COR-L47 (cell line): ENCODE measurements at regions not wholly inside any gene's neighbourhood (a gene's known extent, or its start where the extent isn't known, plus 50 kb on each side); places are given as distances from the start of the nearest gene placed in this dataset.
"Not testable (repeated sequence)": the region's sequence is repeated elsewhere in the genome, so short reads cannot be mapped to it uniquely, and the experiment has no call there.

Experiments used
- DNase-seq: peaks from one replicate; lab custom pipeline; 2025; lab: John Stamatoyannopoulos, UW

DNA sequence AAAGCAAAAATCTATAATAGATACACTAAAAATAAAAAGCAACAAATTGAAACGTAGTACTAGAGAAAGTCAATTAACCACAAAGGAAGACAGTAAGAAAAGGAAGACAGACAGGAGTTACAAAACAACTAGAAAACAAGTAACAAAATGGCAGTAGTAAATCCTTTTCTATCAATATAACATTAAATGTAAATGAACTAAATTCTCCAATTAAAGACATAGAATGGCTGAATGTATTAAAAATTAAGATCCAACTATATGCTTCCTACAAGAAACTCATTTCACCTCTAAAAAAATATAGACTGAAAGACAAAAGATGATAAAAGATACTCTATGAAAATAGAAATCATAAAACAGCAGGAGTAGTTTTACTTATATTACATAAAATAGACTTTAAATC lies 79.1 kb downstream of the CTH start:
- DNase-seq, result no peak

DNA sequence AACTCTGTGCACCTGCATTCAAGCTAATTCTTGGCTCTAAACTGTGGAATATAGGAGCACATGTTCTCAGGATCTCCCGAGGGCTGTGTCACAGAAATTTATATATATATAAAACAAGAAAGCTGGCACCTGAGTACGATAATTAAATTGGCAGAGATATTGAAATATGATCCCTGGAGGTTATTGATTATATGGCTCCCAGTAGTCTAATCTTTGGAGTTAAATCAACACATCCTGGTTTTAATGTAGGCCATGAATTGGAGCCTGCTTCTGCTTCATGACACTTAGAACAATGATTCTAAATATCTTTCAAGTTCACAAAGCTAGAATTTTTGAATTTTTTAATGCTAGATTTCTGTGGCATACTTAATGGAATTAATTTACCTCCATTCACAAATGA lies 84.3 kb downstream of the CTH start:
- no peak for DNase-seq

DNA sequence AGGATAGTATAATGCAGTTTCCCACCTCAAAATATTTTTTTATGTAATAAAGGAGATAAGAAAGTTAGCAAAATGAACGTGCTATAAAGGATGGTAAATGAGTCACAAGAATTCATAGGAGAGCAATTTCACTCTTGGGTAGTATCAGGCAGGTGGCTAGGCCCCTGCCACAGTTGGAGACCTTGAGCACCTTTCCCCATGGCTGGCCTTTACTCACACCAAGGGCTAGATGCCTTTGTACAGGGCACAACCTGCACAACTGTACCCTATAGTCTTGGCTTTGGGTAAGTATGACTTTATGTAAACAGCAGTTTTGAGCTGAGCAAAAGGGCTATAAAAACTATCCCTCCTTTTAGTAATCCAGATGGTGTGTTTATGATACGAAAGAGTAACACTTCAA lies 85.1 kb downstream of the CTH start:
- DNase-seq, result no peak

DNA sequence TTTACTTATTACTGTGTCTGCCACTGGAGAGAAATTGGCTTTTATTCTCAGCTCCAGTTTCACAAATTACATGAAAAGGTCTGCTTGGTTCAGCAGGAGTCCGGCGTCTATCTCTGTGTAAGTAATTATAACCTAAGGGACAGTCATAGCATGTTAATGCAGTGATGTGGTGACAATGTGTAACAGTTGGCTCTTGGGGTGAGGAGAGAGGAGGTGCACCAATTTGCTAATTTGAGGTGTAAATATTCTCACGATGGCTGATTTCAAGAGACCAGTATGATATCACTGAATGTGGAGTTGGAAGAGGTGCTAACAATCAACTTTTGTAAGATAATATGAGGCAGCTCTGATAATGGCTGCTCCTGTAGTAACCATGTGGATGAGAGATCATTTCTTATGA lies 86.1 kb downstream of the CTH start:
- peak; percentile 49 for DNase-seq

DNA sequence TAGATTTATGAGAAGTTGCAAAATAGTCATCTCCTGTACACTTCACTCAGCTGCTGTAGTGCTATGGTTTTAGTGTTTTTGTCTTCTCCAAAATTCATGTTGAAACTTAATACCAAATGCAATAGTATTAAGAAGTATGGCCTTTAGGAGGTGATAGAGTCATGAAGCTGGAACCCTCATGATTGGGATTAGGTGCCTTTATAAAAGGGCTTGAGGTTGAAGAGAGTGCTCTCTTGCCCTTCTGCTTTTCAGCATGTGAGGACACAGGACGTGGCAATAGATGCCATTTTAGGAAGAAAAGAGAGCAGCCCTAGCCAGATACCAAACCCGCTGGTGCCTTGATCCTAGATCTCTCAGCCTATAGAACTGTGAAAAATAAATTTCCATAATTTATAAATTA lies 87.6 kb downstream of the CTH start:
- DNase-seq, result no peak

DNA sequence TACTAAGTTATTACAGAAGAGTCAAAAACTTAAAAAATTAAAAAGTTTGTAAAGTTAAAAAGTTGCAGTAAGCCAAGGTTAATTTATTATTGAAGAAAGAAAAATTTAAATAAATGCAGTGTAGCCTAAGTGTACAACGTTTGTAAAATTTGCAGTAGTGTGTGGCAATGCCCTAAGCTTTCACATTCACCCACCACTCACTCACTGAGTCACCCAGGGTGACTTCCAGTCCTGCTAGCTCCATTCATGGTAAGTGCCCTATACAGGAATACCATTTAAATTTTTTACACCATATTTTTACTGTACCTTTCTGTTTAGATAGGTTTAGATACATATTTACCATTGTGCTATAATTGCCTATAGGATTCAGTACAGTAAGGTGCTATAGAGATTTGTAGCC lies 88.6 kb downstream of the CTH start:
- no peak for DNase-seq

DNA sequence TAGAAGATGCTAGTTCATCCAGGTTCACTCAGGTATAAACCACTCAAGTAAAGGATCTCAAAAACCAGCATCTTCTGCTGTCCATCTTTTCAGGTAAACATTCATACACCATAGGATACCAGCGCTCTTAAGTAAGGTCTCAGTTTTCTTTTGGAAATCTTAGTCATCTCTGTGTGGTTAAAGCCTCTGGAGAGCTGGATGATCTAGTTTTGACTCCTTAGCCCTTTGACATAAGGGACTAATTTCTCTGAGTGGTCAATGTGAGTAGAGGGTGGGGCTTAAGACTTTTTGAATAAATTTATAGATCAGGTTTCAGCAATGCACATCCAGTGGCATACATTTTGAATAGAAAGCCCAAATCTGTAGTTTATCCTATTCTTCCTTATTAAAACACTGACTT lies 92.3 kb downstream of the CTH start:
- DNase-seq, result no peak

DNA sequence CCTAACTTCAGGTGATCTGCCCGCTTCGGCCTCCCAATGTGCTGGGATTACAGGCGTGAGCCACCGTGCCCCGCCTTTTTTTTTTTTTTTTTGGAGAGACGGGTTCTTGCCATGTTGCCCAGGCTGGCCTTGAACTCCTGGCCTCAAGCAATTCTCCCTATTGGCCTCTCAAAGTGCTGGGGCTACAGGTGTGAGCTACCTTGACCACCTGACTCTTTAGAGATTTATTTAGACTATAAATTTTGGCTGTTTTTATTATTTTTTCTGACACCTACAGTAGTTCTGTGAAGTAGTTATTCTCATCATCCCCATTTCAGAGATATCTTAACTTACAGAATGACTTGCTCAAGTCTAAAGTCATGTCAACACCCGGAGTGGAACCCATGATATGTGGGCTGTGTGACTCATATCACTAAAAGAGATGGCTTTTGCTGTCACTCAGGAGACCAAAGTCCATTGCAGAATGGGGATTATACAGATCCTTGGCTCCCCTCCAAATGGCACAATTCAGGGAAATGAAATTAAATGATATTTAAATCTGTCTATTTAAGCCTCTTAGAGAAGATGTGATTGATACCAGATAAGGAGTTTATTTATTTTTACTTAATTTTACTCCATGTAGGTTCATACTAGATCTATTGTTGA lies 93.2 kb downstream of the CTH start:
- DNase-seq, result no peak

DNA sequence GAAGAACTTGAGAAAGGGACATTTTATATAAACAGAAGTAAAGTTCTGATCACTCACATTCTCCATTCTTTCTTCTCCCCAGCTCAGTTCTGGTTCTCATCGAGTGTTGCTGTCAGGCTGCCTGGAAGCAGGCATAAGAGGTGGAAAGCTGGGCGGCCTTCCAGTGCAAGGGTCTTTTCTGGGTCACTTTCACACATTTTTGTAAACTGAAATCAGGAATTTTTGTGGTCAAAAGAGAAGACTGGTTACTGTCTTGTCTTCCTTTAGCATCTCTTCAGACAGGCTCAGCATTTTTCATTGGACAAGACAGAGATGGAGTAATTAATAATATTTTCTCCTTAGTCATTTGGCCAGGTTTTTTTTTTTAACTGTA lies 93.7 kb downstream of the CTH start:
- DNase-seq, result no peak

DNA sequence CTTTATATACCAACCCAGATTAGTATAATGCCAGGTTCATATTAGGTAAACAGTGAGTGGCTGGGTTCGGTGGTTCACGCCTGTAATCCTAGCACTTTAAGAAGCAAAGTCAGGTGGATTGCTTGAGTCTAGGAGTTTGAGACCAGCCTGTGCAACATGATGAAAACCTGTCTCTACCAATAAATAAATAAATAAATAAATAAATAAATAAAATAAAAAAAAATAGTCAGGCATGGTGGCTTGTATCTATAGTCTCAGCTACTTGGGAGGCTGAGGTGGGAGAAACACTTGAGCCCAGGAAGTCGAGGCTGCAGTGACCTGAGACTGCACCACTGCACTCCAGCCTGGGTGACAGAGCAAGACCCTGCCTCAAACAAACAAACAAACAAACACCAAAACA lies 96.9 kb downstream of the CTH start:
- DNase-seq, result not testable (repeated sequence)

DNA sequence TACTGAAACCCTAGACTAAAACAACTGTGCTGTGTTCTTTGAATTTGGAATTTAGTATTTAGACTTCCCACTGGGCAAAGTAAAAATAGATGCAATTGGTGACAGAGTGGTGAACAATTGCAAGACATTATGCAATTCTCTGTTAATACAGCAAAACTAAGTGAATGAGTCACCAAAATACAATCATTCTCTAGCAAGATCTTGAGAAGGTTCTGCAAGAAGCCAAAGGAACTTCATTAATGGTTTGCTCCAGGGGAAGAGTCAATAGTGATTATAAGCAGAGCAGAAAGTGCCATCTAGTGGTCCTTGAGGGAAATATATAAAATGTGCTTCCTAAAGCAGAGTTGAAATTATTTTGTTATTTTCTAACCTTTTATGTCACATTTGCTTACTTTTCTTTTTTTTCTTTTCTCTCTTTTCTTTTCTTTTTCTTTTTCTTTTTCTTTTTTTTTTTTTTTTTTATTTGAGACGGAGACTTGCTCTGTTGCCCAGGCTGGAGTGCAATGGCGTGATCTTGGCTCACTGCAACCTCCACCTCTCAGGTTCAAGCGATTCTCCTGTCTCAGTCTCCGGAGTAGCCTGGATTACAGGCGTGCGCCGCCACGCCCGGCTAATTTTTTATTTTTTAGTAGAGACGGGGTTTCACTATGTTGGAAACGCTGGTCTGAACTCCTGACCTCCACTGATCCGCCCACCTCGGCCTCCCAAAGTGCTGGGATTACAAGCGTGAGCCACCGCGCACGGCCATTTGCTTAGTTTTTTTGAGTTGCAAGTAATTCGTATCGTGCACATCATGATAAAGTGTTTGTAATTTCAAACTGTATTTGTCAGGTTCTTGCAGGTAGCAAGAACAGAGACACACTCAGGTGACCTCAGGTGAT lies 99.2 kb downstream of the CTH start:
- peak; percentile 62 for DNase-seq

DNA sequence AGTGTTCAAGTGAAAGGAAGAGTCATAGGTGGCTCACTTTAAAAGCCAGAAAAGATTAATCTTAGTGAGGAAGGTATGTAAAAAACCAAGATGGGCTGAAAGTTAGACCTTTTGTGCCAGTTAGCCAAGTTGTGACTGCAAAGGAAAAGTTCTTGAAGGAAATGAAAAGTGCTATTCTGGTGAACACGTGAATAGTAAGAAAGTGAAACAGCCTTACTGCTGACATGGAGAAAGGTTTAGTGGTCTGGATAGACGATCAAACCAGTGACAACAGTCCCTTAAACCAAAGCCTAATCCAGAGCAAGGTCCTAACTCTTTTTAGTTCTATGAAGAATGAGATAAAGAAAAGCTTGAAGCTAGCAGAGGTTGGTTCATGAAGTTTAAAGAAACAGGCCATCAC lies 106.4 kb downstream of the CTH start:
- no peak for DNase-seq

DNA sequence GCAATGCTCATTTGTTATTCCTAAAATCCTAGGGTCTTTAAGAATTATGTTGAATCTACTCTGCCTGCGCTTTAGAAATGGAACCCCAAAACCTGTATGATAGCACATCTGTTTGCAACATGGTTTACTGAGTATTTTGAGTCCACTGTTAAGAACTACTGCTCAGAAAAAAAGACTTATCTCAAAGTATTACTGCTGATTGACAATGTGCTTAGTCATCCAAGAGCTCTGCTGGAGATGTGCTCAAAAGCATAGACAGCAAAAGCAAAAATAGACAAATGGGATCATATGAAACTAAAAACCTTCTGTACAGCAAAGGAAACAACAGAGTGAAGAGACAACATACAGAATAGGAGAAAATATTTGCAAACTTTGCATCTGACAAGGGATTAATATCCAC lies 107.0 kb downstream of the CTH start:
- no peak for DNase-seq

DNA sequence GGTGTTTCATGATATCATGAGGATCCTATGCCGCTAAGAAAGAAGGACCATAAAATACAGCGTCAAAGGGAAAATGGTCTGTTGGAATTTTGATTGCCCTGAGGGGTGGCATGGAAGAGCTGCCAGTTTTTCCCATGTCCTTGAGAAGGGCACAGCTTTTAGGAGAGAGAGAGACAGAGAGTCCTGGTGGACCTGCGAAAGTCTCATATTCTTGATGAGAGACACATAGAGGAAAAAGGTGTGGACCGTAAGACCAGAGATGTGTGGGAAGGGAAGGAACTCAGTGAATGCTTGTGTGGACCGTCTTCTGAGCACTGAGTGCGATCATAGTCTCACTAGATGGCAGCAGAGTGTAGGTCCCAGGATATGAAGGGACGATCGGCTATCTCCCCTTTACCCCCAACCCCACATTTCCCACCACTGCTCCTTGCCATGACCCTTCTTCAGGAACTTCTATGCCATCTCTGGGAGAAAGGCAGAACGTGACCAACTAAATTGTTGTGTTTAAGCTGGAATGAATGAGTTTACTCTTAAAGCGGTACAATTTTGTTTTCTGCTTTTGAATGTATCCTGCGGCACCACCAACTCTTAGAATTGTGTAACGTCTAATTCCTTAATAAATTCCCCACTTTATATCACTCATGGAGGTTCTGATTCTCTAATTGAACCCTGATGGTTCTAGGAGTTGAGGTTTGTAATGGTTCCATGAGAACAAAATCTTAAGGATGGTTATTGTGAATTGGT lies 117.7 kb downstream of the CTH start:
- peak; percentile 29 for DNase-seq

DNA sequence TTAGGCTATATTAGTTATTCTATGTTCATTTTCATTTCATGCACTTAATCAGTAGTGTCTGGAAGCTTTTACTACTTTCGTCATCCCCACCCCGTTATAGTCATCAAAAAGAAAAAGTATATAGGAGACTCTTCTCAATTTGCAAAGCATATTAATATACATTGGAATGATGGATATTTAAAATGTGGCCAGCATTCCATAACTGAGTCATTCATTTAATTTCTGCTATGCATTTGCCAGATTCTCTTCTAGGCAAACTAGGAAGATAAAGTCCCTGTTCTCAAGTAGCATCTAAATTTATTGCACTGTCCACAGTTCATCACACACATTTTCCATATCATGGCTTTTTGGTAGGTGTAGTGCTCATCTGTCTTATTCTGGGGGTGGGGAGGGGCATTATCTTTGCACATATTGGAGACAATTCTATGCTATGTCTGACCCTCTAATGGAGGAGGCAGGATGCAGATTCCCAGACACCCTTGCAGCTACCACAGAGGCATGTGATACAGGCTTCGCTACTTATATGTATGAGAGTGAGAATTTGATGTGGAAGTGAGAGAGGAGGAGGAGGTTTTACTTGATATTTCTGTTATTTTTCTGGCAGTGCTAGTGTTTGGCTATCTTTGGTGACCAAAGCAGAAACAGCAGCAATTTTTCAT lies 125.8 kb downstream of the CTH start:
- DNase-seq, result no peak

DNA sequence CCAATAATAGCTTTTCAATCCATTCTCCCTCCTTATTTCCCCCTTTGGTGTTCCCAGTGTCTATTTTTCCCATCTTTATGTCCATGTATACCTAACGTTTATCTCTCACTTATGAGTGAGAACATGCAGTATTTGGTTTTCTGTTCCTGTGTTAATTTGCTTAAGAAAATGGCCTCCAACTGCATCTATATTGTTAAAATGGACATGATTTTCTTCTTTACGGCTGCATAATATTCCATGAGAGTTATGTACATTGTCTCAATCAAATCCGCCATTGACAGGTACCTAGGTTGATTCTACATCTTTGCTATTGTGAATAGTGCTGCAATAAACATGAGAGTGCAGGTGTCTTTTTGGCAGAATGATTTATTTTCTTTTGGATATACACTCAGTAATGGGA lies 126.7 kb downstream of the CTH start:
- no peak for DNase-seq

DNA sequence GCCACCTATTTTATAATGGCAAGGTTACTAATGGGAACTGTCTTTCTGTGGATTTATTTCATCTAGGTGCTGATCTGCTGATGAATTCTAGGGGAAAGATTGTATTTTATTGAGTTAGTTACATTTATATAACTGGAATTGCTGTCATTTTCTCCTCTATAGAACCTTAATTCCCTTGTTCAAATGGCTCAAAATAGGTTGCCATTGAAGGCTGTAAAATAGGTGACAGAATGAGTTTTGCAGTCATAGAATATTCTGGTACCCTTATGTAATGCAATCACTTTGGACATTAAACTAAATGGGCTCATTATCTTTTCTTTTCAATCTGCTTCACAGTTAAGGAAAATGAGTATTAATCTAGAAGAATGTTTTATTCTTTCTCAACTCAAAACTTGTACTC lies 131.0 kb downstream of the CTH start:
- DNase-seq, result no peak

DNA sequence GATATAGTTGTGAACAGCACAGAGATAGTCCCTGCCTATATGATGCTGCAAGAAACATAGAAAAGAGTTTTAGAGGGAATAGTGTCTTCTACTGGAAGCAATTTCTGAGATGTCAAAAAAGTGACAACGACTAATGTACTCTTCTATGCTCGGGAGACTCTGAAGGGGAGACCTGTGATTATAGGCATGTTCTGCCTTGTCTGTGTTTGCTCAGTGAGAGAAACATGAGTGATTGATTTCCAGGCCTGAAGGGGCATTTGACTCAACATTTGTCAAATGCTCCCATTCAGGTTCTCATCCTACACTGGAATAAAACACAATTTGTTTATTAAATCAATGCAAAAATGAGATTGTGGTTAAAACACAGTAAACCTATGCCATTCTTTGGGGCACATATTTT lies 131.8 kb downstream of the CTH start:
- DNase-seq, result no peak

DNA sequence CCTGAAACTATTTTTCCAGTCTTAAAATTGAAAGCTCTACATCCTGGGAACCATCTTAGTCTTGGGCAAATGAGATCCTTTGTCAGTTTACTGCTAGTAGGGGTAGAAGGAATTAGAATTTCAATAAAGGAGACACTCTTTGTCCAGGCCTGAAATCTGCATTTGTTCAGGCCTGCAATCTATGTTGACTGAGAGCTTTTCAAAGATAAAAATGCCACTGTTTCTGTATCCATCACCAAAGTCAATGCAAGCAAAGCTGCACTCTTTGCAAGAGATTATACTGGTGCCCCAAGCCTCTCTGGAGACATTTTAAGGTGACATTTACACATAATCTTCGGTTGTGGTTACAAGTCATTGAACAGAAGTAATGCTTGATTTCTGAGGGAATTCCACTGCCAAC lies 135.7 kb downstream of the CTH start:
- no peak for DNase-seq

DNA sequence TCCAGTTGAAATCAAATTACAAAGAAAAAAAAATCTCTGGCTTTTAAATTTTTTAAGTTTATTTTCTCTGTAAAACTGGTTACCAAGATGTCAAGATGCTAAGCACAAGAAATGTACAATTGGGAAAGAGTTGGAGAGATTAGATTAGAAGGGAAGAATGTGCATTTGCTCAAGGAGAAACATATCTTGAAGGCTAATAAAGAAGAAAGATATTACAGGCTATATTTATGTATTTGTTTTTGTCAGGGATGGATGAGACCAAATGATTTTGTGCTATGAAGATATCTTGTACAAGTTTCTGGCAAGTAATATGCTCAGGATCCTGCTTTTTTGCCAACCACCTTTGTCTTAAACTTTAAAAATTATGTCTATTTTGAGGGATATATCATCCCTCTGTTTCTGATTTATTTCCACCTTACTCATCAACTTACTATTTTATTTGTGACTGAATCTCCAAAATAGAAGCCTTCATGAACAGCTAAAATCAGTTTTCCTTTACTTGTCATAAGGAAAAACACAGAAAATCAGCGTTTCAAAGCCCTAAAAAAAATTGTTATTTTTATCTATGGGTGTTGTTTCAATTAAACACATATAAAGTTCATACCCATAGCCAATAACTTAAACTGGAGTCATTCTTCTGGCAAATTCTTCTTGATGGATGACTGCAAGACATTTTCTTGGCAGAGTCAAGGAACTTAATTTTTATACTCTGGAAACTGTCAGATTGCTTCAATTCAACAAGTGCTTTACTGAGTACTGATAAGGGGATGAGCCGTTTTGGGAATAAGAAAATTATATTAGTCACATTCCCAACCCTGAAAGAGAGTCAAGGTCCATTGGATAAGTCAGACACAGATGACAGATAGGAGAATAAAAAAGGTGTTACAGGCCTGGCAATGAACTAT lies 141.8 kb downstream of the CTH start:
- no peak for DNase-seq

DNA sequence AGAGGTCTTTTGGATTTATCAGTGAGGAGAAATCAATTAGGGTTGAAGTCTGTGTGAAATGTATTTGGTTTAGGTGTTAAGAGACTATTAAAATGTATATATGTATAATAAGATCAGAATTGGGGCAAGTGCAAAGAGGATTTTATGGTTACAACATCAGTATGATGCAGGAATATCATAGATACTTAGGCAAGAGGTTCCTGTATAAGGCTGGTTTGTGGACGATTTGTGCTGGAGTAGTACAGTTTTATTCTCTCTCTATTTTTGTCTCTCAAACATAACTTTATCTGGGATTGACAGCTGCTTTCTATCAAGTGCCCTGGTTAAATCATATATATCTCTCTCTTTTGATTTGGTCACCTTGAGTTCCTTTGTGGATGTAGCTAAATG lies 142.5 kb downstream of the CTH start:
- DNase-seq, result no peak

DNA sequence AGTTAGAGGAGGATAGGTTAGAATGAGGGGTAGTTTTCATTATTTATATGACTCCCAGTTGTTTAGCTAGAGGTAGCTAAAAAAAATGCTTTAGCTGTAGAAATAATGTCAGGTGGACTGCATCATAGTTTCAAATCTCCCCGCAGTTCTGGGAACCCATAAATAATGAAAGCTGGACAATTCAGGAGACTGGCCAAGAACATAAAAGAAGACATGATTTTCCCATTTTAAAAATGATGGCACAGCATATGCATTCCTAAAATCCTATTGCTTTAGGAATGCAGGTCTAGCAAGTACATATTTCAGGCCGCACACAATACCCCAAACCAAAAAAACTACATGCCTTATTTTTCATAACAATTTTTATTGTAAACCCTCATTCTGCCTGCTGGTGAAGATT lies 143.3 kb downstream of the CTH start:
- no peak for DNase-seq
